GM19193 (cell line): ENCODE measurements at regions not wholly inside any gene's neighbourhood (a gene's known extent, or its start where the extent isn't known, plus 50 kb on each side); places are given as distances from the start of the nearest gene placed in this dataset.
A peak's percentile ranks its signal among the peaks of the same experiment; 100 is the strongest.

ENCODE experiments used
- POLR2A ChIP-seq: IDR thresholded peaks from 4 replicates; pipeline ENCODE4 v1.6.1; 2011; ENCODE audit not compliant: insufficient read depth, insufficient read length; ENCODE audit errors: extremely low read depth

- no peak for TF ChIP-seq POLR2A
Measured at GRCh38 chr2:144261966-144262365, 258.0 kb downstream of the ZEB2 start.

- TF ChIP-seq POLR2A, result no peak
Measured at GRCh38 chr2:144261336-144261735, 258.6 kb downstream of the ZEB2 start.

GRCh38 chr2:144259332-144259731, 260.6 kb downstream of the ZEB2 start:
- no peak for TF ChIP-seq POLR2A

GRCh38 chr2:144258154-144258553, 261.8 kb downstream of the ZEB2 start:
- no peak for TF ChIP-seq POLR2A

- no peak for TF ChIP-seq POLR2A
Measured at GRCh38 chr2:144256996-144257707, 262.8 kb downstream of the ZEB2 start.

- TF ChIP-seq POLR2A, result no peak
Measured at GRCh38 chr2:144254342-144255235, 265.3 kb downstream of the ZEB2 start.

GRCh38 chr2:144253743-144254142, 266.2 kb downstream of the ZEB2 start:
- TF ChIP-seq POLR2A, result no peak

GRCh38 chr2:144252694-144253093, 267.2 kb downstream of the ZEB2 start:
- TF ChIP-seq POLR2A, result no peak

- no peak for TF ChIP-seq POLR2A
Measured at GRCh38 chr2:144249035-144249637, 270.8 kb downstream of the ZEB2 start.

- no peak for TF ChIP-seq POLR2A
Measured at GRCh38 chr2:144248350-144249034, 271.4 kb downstream of the ZEB2 start.

- TF ChIP-seq POLR2A, result no peak
Measured at GRCh38 chr2:144244938-144245337, 275.0 kb downstream of the ZEB2 start.

- TF ChIP-seq POLR2A, result no peak
Measured at GRCh38 chr2:144242311-144242710, 277.6 kb downstream of the ZEB2 start.

GRCh38 chr2:144241801-144242200, 278.1 kb downstream of the ZEB2 start:
- no peak for TF ChIP-seq POLR2A

GRCh38 chr2:144240656-144241339, 279.1 kb downstream of the ZEB2 start:
- peak; percentile 36 for TF ChIP-seq POLR2A
